ENCODE measurements at regions not wholly inside any gene's neighbourhood (a gene's known extent, or its start where the extent isn't known, plus 50 kb on each side); places are given as distances from the start of the nearest gene placed in this dataset.
A peak's percentile ranks its signal among the peaks of the same experiment; 100 is the strongest.

GRCh38 chr22:22071455-22071854 is 88.9 kb upstream of the TOP3B start:
- Mint-ChIP-seq H3K4me3 (no peak overlapping the region), H3K27ac (no peak overlapping the region), H3K4me1 (ENCODE audit: low read depth) (no peaks in the 10 kb centered on the region), H3K27me3 (ENCODE audit: low read depth) (peaks cover 23% of the 10 kb centered on the region), H3K9me3 (no peaks in the 10 kb centered on the region), H3K36me3 (ENCODE audit: low read depth) (no peaks in the 10 kb centered on the region)
- DNase-seq (ENCODE audit: low spot score) = no peak

GRCh38 chr22:22070371-22070824 is 87.8 kb upstream of the TOP3B start:
- no peaks in the 10 kb centered on the region for H3K9me3 Mint-ChIP-seq
- H3K4me1 Mint-ChIP-seq (ENCODE audit: low read depth) = no peaks in the 10 kb centered on the region

GRCh38 chr22:22069450-22070370 is 87.1 kb upstream of the TOP3B start:
- Mint-ChIP-seq H3K36me3 (ENCODE audit: low read depth) (no peaks in the 10 kb centered on the region), H3K27ac (no peak overlapping the region), H3K4me3 (no peak overlapping the region), H3K9me3 (no peaks in the 10 kb centered on the region), H3K27me3 (ENCODE audit: low read depth) (peaks cover 10% of the 10 kb centered on the region), H3K4me1 (ENCODE audit: low read depth) (no peaks in the 10 kb centered on the region)
- DNase-seq (ENCODE audit: low spot score) = no peak

More at GRCh38 chr22:22070371-22070824, 87.8 kb upstream of the TOP3B start:
- H3K4me3 Mint-ChIP-seq = no peak overlapping the region
- peaks cover 14% of the 10 kb centered on the region for H3K27me3 Mint-ChIP-seq (ENCODE audit: low read depth)
- H3K36me3 Mint-ChIP-seq (ENCODE audit: low read depth) = no peaks in the 10 kb centered on the region
- no peak for DNase-seq (ENCODE audit: low spot score)
- H3K27ac Mint-ChIP-seq = no peak overlapping the region

GRCh38 chr22:22068657-22069056 is 86.1 kb upstream of the TOP3B start:
- no peaks in the 10 kb centered on the region for H3K9me3 Mint-ChIP-seq
- no peak overlapping the region for H3K27ac Mint-ChIP-seq
- peaks cover 7% of the 10 kb centered on the region for H3K27me3 Mint-ChIP-seq (ENCODE audit: low read depth)
- no peak for DNase-seq (ENCODE audit: low spot score)
- no peaks in the 10 kb centered on the region for H3K36me3 Mint-ChIP-seq (ENCODE audit: low read depth)
- no peaks in the 10 kb centered on the region for H3K4me1 Mint-ChIP-seq (ENCODE audit: low read depth)
- no peak overlapping the region for H3K4me3 Mint-ChIP-seq

- Mint-ChIP-seq H3K27me3 (ENCODE audit: low read depth) (peaks cover 7% of the 10 kb centered on the region), H3K9me3 (no peaks in the 10 kb centered on the region), H3K4me1 (ENCODE audit: low read depth) (no peaks in the 10 kb centered on the region), H3K27ac (no peak overlapping the region), H3K36me3 (ENCODE audit: low read depth) (no peaks in the 10 kb centered on the region), H3K4me3 (no peak overlapping the region)
- no peak for DNase-seq (ENCODE audit: low spot score)
Observed at GRCh38 chr22:22068025-22068424, 85.4 kb upstream of the TOP3B start.

- Mint-ChIP-seq H3K36me3 (ENCODE audit: low read depth) (no peaks in the 10 kb centered on the region), H3K4me3 (no peak overlapping the region), H3K4me1 (ENCODE audit: low read depth) (no peaks in the 10 kb centered on the region), H3K27me3 (ENCODE audit: low read depth) (peaks cover 7% of the 10 kb centered on the region), H3K27ac (no peak overlapping the region), H3K9me3 (no peaks in the 10 kb centered on the region)
- no peak for DNase-seq (ENCODE audit: low spot score)
Observed at GRCh38 chr22:22067192-22067591, 84.6 kb upstream of the TOP3B start.

- DNase-seq (ENCODE audit: low spot score) = no peak
- peaks cover 3% of the 10 kb centered on the region for H3K27me3 Mint-ChIP-seq (ENCODE audit: low read depth)
- H3K4me3 Mint-ChIP-seq = no peak overlapping the region
- no peaks in the 10 kb centered on the region for H3K4me1 Mint-ChIP-seq (ENCODE audit: low read depth)
- H3K9me3 Mint-ChIP-seq = no peaks in the 10 kb centered on the region
- H3K36me3 Mint-ChIP-seq (ENCODE audit: low read depth) = no peaks in the 10 kb centered on the region
- H3K27ac Mint-ChIP-seq = no peak overlapping the region
Observed at GRCh38 chr22:22064580-22064979, 82.0 kb upstream of the TOP3B start.

- Mint-ChIP-seq H3K36me3 (ENCODE audit: low read depth) (no peaks in the 10 kb centered on the region), H3K4me3 (no peak overlapping the region), H3K27ac (no peak overlapping the region), H3K4me1 (ENCODE audit: low read depth) (no peaks in the 10 kb centered on the region), H3K27me3 (ENCODE audit: low read depth) (peaks cover 11% of the 10 kb centered on the region), H3K9me3 (no peaks in the 10 kb centered on the region)
- DNase-seq (ENCODE audit: low spot score) = no peak
Observed at GRCh38 chr22:22062306-22062793, 79.8 kb upstream of the TOP3B start.

- no peaks in the 10 kb centered on the region for H3K9me3 Mint-ChIP-seq
Observed at GRCh38 chr22:22061085-22062077, 78.8 kb upstream of the TOP3B start.

GRCh38 chr22:22060200-22061084 is 77.9 kb upstream of the TOP3B start:
- H3K27me3 Mint-ChIP-seq (ENCODE audit: low read depth) = peaks cover 16% of the 10 kb centered on the region

More at GRCh38 chr22:22061085-22062077, 78.8 kb upstream of the TOP3B start:
- Mint-ChIP-seq H3K27me3 (ENCODE audit: low read depth) (peaks cover 11% of the 10 kb centered on the region), H3K36me3 (ENCODE audit: low read depth) (no peaks in the 10 kb centered on the region), H3K4me3 (no peak overlapping the region), H3K27ac (no peak overlapping the region), H3K4me1 (ENCODE audit: low read depth) (no peaks in the 10 kb centered on the region)
- DNase-seq (ENCODE audit: low spot score) = peak; percentile 0

GRCh38 chr22:22059291-22060002 is 76.9 kb upstream of the TOP3B start:
- H3K27ac Mint-ChIP-seq = no peak overlapping the region
- no peak for DNase-seq (ENCODE audit: low spot score)
- peaks cover 22% of the 10 kb centered on the region for H3K27me3 Mint-ChIP-seq (ENCODE audit: low read depth)
- no peaks in the 10 kb centered on the region for H3K4me1 Mint-ChIP-seq (ENCODE audit: low read depth)
- H3K4me3 Mint-ChIP-seq = no peak overlapping the region
- no peaks in the 10 kb centered on the region for H3K36me3 Mint-ChIP-seq (ENCODE audit: low read depth)
- H3K9me3 Mint-ChIP-seq = no peaks in the 10 kb centered on the region

More at GRCh38 chr22:22060200-22061084, 77.9 kb upstream of the TOP3B start:
- H3K36me3 Mint-ChIP-seq (ENCODE audit: low read depth) = no peaks in the 10 kb centered on the region
- no peaks in the 10 kb centered on the region for H3K9me3 Mint-ChIP-seq
- H3K27ac Mint-ChIP-seq = no peak overlapping the region
- DNase-seq (ENCODE audit: low spot score) = peak; percentile 43
- no peaks in the 10 kb centered on the region for H3K4me1 Mint-ChIP-seq (ENCODE audit: low read depth)
- H3K4me3 Mint-ChIP-seq = no peak overlapping the region

- no peak for DNase-seq (ENCODE audit: low spot score)
- H3K4me3 Mint-ChIP-seq = no peak overlapping the region
- peaks cover 29% of the 10 kb centered on the region for H3K27me3 Mint-ChIP-seq (ENCODE audit: low read depth)
- no peak overlapping the region for H3K27ac Mint-ChIP-seq
- H3K36me3 Mint-ChIP-seq (ENCODE audit: low read depth) = no peaks in the 10 kb centered on the region
- H3K4me1 Mint-ChIP-seq (ENCODE audit: low read depth) = no peaks in the 10 kb centered on the region
- no peaks in the 10 kb centered on the region for H3K9me3 Mint-ChIP-seq
Observed at GRCh38 chr22:22058633-22059290, 76.2 kb upstream of the TOP3B start.

Data from T-helper 2 cell treated with Interferon-gamma antibody and Interleukin-4, amounts not matched to agents 5 μg/mL and 100 μg/mL, for 36 hours (primary cell).